Endothelial cell of umbilical vein (primary cell): ENCODE measurements at regions not wholly inside any gene's neighbourhood (a gene's known extent, or its start where the extent isn't known, plus 50 kb on each side); places are given as distances from the start of the nearest gene placed in this dataset.

ENCODE experiments used
- BruUV-seq: library from RNA; stranded (reverse); fragments of 400-500 nt; replicated peaks from 2 replicates; lab custom pipeline; 2021; lab: Mats Ljungman, UMichigan
- CTCF ChIA-PET: fragments of 300-600, 350-600 bp; sonication (Branson Sonifier 250); formaldehyde crosslinking; loops from one replicate; lab custom pipeline; 2021; ENCODE audit warnings: antibody characterized with exemption, inconsistent platforms; lab: Charles Lee
- POLR2A ChIA-PET: fragments of 300-600, 350-600 bp; sonication (Branson Sonifier 250); formaldehyde crosslinking; loops from one replicate; lab custom pipeline; 2021; ENCODE audit warnings: antibody characterized with exemption, inconsistent platforms; lab: Charles Lee
- DNase-seq: peaks from one replicate; pipeline ENCODE4 v3.0.0-alpha.2; 2011; ENCODE audit warnings: low read depth, low spot score
- FAIRE-seq: peaks from 2 replicates; lab custom pipeline; 2011; peaks lifted over from hg19 to GRCh38; lab: Jason Lieb, UNC
- H2AFZ ChIP-seq: 2 replicates; pipeline ENCODE4 v1.6.0; 2012; ENCODE audit warnings: low read depth, low read length, control low read depth, inconsistent platforms
- H3K27ac ChIP-seq: 2 replicates; pipeline ENCODE4 v1.5.1; 2011; ENCODE audit warnings: low read depth, mild to moderate bottlenecking, control low read depth, low read length, moderate library complexity; ENCODE audit not compliant: insufficient read depth
- H3K27me3 ChIP-seq, 2 experiments: 2 replicates each; pipeline versions ENCODE4 v1.6.0 to v1.6.1; 2011; ENCODE audit warnings: low read length in 2 of 2, mixed read lengths in 1 of 2; ENCODE audit not compliant: control insufficient read depth in 2 of 2, insufficient read depth in 2 of 2
- H3K36me3 ChIP-seq, 2 experiments: 2 replicates in 1 of 2; 3 replicates in 1 of 2; pipeline ENCODE4 v1.5.1; 2011; ENCODE audit warnings: low read length in 2 of 2, mild to moderate bottlenecking in 1 of 2, moderate library complexity in 1 of 2; ENCODE audit not compliant: control insufficient read depth in 2 of 2, insufficient read depth in 2 of 2; ENCODE audit errors: extremely low read depth in 1 of 2
- H3K4me1 ChIP-seq: 3 replicates; pipeline ENCODE4 v1.5.1; 2011; ENCODE audit warnings: mild to moderate bottlenecking, low read length; ENCODE audit not compliant: control insufficient read depth, insufficient read depth; ENCODE audit errors: extremely low read depth
- H3K4me2 ChIP-seq: 2 replicates; pipeline ENCODE4 v1.6.1; 2011; ENCODE audit warnings: low read length, control low read depth, mixed read lengths; ENCODE audit not compliant: insufficient read depth
- H3K4me3 ChIP-seq, 3 experiments: fragments of 200-600 bp in 1 of 3; sonication (generic), shearing (Covaris generic) in 1 of 3; replicated peaks in 1 of 3; 2 replicates each; pipeline ENCODE4 v1.5.1; 2011 to 2016; ENCODE audit warnings: control low read depth in 3 of 3, low read length in 3 of 3, mild to moderate bottlenecking in 2 of 3, inconsistent platforms in 1 of 3, low read depth in 1 of 3, moderate library complexity in 1 of 3; ENCODE audit not compliant: insufficient read depth in 1 of 3
- H3K79me2 ChIP-seq: 2 replicates; pipeline ENCODE4 v1.6.0; 2012; ENCODE audit warnings: low read length, inconsistent platforms; ENCODE audit not compliant: control insufficient read depth, insufficient read depth
- H3K9ac ChIP-seq: replicated peaks from 2 replicates; pipeline ENCODE3; 2011; ENCODE audit warnings: low read length, control low read depth; ENCODE audit not compliant: insufficient read depth; ENCODE audit errors: extremely low read depth
- H3K9me1 ChIP-seq: replicated peaks from 3 replicates; pipeline ENCODE4 v1.6.0; 2011; ENCODE audit warnings: mild to moderate bottlenecking, low read length; ENCODE audit not compliant: control insufficient read depth, insufficient read depth; ENCODE audit errors: extremely low read depth
- H3K9me3 ChIP-seq: replicated peaks from 2 replicates; pipeline ENCODE4 v1.5.1; 2012; ENCODE audit warnings: low read length, inconsistent platforms; ENCODE audit not compliant: control insufficient read depth, insufficient read depth
- H4K20me1 ChIP-seq: replicated peaks from 2 replicates; pipeline ENCODE3; 2011; ENCODE audit warnings: mild to moderate bottlenecking, low read length; ENCODE audit not compliant: control insufficient read depth, insufficient read depth; ENCODE audit errors: extremely low read depth
- CTCF ChIP-seq, 2 donors: IDR thresholded peaks; 1 replicate in 1 of 2; 2 replicates in 1 of 2; pipeline ENCODE4 v1.5.1; 2011; ENCODE audit warnings: low read length in 2 of 2, mild to moderate bottlenecking in 2 of 2, moderate library complexity in 2 of 2, control low read depth in 1 of 2, inconsistent platforms in 1 of 2, low read depth in 1 of 2; ENCODE audit not compliant: insufficient read depth in 1 of 2; ENCODE audit errors: extremely low read depth in 1 of 2
- EZH2 ChIP-seq: IDR thresholded peaks from 2 replicates; pipeline ENCODE4 v1.6.1; 2012; ENCODE audit warnings: borderline replicate concordance, low read depth, mild to moderate bottlenecking, moderate library complexity, low read length, inconsistent platforms; ENCODE audit not compliant: severe bottlenecking
- FOS ChIP-seq: IDR thresholded peaks from 2 replicates; pipeline ENCODE4 v1.6.1; 2011; ENCODE audit warnings: mild to moderate bottlenecking, low read length, moderate library complexity, borderline replicate concordance; ENCODE audit not compliant: insufficient read depth
- GATA2 ChIP-seq: IDR thresholded peaks from 2 replicates; pipeline ENCODE4 v1.7.0; 2011; ENCODE audit warnings: low read depth, mild to moderate bottlenecking, moderate library complexity, mixed read lengths, low read length; ENCODE audit not compliant: insufficient read length, insufficient read depth
- JUN ChIP-seq: IDR thresholded peaks from 2 replicates; pipeline ENCODE4 v1.6.1; 2011; ENCODE audit warnings: borderline replicate concordance, low read depth; ENCODE audit not compliant: insufficient read length, insufficient read depth
- MAX ChIP-seq: IDR thresholded peaks from 2 replicates; pipeline ENCODE4 v1.6.1; 2011; ENCODE audit not compliant: insufficient read depth, insufficient read length
- MYC ChIP-seq: IDR thresholded peaks from one replicate; pipeline ENCODE4 v1.6.1; 2011; ENCODE audit warnings: mild to moderate bottlenecking, low read depth, low read length
- POLR2A ChIP-seq: IDR thresholded peaks from 2 replicates; pipeline ENCODE4 v1.6.1; 2012; ENCODE audit warnings: low read depth, mild to moderate bottlenecking, control low read depth, low read length
- POLR2AphosphoS5 ChIP-seq: IDR thresholded peaks from 2 replicates; pipeline ENCODE4 v1.6.1; 2012; ENCODE audit warnings: low read depth, mild to moderate bottlenecking, control low read depth, low read length, moderate library complexity; ENCODE audit not compliant: insufficient read depth
- dilution Hi-C: fragments of 300-500 bp; cut with MboI; formaldehyde crosslinking; loops from one replicate; pipeline ENCODE4 v1.15.0; 2019; ENCODE audit warnings: low sequenced_read_pairs; ENCODE audit not compliant: extremely low pct_ligation_motif_present
- intact Hi-C: fragments of 100-400 bp; cut with micrococcal nuclease; formaldehyde crosslinking; loops from one replicate; pipeline ENCODE4 v1.10.0; 2022

- H3K9me3 ChIP-seq: no peaks in the 10 kb centered on the region
These were observed 97.3 kb downstream of the CDCA7 start for GRCh38 chr2:173451941-173452340.

More at GRCh38 chr2:173451941-173452340, 97.3 kb downstream of the CDCA7 start:
- no peak for FAIRE-seq
- no TSS peak for BruUV-seq
- POLR2A ChIA-PET: no interaction called here
- no peak overlapping the region for H3K4me2 ChIP-seq
- H3K4me3 ChIP-seq: no peak overlapping the region
- H3K79me2 ChIP-seq: no peaks in the 10 kb centered on the region
- no peak overlapping the region for H3K27ac ChIP-seq
- intact Hi-C loops: no loop called here
- CTCF ChIA-PET: no interaction called here
- H3K4me1 ChIP-seq: peaks cover 3% of the 10 kb centered on the region
- no peaks in the 10 kb centered on the region for H3K9me1 ChIP-seq
- no peaks in the 10 kb centered on the region for H3K36me3 ChIP-seq
- H3K27me3 ChIP-seq: peaks cover 0 to 2% of the 10 kb centered on the region in 2 experiments
- DNase-seq: no peak
- dilution Hi-C loops: no loop called here
- H2AFZ ChIP-seq: no peak overlapping the region
- TF ChIP-seq FOS (no peak), CTCF (IDR thresholded peaks at IDR 0.05; ENCODE audit: extremely low read depth in 1 of 2, insufficient read depth in 1 of 2, low read depth in 1 of 2, low read length in 2 of 2) (no peak), GATA2 (no peak), POLR2A (no peak), MAX (no peak), MYC (no peak), POLR2AphosphoS5 (no peak), JUN (no peak), EZH2 (no peak)
- H3K9ac ChIP-seq: no peak overlapping the region
- no peaks in the 10 kb centered on the region for H4K20me1 ChIP-seq
